CD4-positive, alpha-beta T cell treated with Interleukin-4 for 4 hours (primary cell): ENCODE measurements at regions not wholly inside any gene's neighbourhood (a gene's known extent, or its start where the extent isn't known, plus 50 kb on each side); places are given as distances from the start of the nearest gene placed in this dataset.

Source experiments
- DNase-seq: peaks from one replicate; pipeline ENCODE4 v3.0.0-alpha.2; 2020

DNA sequence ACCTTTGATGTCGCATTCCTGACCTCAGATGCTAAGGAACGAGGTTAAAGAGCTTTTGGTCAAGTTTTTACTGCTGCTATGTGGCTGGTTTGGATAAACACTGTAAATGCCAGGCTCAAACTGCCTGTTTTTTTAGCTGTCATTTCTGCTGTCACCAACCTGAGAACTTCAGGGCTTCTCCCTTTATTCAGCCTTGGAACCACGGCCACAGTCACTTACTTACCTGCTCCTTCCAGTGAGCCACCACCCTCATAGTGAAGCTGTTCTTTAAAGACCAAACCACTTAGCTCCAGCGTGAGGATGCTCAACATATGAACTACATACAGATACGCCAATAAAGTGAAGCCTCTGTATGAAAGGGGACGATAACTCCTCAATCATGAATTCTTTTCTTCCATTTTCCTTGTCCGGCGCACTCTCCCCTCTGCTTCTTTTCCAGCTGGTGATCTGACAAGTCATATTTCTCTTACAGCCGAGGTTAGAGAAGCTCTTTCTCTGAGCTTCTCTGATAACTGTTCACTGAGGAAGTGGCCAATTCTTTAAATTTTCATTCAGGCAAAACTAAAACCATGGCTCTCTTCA lies 152.8 kb upstream of the ANK2 start:
- DNase-seq = no peak

DNA sequence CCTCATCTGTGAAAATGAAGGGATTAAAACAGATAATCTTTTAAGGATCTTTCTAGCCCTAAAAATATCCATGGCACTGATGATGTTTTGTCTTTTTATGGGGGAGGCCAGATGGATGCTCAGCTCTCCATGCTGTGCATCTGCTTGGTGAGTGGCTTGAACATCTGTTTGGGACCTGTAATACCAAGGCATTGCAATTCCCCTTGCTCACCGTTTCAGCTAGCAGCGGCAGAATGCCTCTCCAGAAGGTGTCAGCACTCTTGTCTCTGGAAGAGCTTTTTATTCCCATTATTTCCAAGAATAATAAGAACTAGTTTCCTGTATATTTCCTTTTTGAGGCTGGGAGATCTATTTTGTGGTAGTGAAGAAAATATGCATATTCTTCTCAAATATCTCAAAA lies 151.9 kb upstream of the ANK2 start:
- no peak for DNase-seq

DNA sequence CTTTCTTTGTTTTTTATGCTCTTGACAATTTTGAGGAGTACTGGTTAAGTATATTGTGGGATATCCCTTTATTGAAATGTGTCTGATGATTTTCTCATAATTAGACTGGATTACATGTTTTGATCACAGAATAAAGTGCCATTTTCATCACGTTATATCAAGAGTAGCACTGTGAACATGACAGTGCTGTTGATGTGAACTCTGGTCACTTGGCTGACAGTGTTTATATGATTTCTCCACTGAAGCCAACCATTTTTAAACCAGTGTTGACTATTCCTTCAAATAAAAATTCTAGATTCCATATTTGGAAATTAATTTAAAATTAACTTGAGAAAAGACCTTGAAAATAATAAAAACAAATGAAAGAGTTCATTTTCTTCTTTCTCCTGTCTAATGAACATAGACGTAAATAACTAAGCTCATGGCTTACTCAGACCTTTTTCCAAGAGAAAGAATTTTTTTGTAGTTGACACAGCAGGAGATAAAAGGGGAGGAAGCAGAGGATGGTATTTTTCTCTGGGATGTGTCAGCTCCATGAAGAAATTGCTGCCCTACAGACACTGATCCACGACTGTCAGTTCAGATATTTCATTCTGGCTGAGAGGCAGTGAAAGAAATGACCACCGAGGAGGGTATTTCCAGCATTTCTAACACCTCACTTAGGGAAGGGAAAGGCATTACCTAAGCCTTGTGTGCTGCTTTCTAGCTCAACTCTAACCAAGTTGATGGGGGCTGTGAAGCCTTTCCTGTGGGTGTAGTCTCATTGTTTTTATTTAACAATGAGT lies 150.9 kb upstream of the ANK2 start:
- no peak for DNase-seq

DNA sequence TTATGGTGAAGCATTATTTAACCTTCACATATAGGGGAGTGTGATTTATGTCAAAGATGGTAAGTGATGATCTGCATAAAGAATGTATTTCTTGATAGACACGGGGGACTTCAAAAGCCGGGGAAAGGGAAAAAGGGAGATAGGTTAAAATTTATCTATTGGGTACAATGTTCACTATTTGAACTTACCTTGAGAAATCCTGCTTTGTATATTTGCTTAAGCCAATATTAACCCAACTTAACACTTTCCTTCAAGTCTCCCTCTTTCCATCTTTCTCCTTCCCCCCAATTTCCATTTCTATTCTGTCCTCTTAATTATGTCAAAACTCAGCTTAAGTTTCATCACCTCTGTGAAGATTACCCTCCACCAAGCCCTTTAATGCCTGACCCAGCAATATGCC lies 149.0 kb upstream of the ANK2 start:
- DNase-seq = no peak

DNA sequence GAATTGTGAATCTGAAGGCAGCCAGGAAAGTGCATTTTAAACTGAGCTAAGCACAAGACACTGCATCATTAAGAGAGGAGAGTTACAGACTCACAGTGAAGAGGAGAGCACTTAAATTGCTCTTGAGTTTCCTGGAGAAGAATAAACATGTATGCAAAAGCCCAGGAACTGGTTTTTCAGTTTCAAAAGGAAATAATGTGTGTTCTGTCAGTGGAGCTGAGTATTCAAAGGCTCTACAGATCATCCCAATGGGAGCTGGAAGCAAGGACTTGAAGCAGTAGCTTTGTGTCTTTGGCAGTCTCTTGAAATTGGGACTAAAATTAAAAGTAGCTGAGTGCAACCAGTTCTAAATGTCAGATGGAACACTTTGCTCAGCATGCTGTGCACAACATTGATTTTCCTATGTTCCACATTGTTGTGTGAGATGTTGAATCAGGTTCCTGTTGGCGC lies 147.5 kb upstream of the ANK2 start:
- no peak for DNase-seq

DNA sequence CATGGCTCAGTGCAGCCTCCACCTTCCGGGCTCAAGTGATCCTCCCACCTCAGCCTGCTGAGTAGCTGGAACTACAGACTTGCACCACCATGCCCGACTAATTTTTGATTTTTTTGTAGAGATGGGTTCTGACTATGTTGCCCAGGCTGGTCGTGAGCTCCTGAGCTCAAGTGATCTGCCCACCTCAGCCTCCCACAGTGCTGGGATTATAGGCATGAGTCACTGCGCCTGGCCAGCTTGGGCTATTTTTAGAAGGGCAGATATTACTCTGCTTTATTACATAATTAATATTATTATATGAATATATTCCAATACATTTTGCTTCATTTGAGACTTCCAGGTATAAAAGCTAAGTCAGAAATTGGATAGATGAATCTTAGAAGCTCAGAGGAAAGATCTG lies 143.7 kb upstream of the ANK2 start:
- DNase-seq = no peak

DNA sequence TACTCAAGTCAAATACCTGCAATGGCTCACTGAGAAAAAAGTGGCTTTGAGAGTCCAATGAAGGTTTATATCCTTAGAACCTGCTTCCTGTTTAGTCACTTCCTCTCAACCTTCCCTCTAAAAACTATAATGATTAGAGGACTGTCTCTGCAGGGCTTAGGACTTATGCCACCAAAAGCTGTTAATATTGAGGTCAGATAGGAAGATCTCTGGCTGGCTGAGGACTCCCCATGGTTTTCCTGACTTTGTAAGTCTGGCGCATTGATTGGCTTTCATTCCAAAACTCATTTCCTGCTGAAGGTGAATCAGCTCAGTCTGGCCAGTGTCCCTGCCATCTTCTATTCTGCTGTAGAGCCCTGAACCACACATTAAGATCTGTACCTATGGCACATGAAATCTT lies 140.9 kb upstream of the ANK2 start:
- DNase-seq = no peak

DNA sequence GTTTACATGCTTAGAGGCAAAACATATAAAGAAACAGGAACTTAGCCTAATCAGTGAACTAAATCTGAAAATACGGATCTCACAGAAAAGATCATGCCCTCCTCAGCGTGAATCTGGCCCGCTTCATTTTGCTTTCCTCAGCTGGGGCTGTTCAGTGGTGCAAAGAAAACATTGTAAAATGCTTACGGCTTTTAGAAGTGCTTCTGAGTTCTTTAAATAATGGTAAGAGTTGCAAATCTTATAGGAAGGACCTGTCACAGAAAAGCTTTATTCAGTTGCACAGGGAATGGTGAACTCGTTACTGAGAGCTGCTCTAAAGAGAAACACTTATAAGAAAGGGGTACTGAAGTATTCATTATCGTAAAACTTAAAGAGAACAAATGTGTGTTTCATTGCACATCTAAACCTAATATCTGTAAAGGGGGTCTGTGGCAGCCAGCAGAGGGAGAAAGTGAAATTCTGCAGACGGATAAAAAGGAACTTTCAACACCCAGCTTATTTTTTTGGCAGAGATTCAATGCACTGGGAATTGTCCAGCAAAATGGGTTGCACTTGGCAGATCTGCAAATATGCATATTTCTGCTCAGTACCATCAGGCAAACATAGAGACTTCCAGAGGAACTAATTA lies 139.2 kb upstream of the ANK2 start:
- no peak for DNase-seq

DNA sequence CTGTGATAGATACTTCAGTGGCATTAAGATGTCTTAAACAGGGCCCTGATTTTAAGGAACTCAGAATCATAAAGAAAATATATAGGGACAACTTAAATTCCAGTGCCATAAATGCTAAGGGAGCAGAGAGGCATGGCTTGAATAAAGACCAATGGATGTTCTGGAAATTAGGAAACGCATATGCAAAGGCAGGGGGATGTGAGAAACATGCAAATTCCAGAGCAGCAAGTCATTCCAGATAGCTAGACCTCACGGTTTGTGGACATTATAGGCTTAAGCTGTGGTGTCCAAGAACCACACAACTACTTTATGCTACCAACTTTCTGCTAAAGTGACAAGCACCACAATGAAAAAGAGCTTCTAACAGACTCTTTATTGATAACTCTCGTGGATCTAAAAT lies 132.6 kb upstream of the ANK2 start:
- no peak for DNase-seq

DNA sequence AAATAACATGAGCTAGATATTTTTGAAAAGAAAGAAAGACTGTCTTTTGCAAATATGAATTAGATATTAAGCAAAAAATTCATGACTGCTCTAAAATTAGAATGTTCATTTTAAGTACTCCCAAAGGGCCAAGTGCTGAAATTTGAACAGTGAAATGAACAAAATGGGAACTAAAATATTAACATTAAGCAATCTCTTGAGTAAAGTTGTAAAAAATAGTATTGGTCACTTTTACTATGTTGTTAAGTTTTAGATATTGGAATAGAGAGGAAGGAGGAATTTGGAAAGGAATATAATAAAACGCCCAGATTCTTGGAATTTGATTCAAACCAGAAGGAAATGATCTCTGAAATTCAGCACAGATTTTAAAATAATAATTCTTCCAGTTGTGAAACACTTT lies 125.9 kb upstream of the ANK2 start:
- DNase-seq = no peak

DNA sequence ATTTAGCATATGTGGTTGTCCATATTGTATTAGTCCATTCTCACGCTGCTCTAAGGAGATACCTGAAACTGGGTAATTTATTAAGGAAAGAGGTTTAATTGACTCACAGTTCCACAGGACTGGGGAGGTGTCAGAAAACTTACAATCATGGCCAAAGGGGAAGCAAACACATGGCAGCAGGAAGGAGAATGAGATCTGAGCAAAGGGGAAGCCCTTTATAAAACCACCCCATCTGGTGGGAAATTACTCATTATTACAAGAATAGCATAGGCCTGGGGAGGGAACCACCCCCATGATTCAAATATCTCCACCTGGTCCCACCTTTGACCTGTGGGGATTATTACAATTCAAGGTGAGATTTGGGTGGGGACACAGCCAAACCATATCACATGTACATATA lies 122.6 kb upstream of the ANK2 start:
- DNase-seq = no peak

DNA sequence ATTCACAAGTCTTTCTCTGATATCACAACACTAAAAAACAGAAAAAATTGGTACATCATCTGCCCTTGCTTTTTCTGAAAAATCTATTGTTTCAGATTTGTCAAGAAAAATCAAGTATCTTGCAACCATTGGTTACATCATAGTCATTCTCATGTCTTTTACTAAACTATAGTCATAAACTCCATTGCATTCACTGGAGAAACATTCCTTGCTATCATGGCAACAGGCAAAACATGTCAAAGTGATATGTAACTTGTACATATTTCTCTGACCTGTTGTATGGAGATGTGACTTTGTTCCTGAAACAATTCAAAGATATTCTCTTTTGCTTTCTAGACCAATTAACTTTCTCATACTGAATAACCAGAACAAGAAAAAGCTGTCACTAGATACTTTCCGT lies 121.9 kb upstream of the ANK2 start:
- DNase-seq = no peak

DNA sequence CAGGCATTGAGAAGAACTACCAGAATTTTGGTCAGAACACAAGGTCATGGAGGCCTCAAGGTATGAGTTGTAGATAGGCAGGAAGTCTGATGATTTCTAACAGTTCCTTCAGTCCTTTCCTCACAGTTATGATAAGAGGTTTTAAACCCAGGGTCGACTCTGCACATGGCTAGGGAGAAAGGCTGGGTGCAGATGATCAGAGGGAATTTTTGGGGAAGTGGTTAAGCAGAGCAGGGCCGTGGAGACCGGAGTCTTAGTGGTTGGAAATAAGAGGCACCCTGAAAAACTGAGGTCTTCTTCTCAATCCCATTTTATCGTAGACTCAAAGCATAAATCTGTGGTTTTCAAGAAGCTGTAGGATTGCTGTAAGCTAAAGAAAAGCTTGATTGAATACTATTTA lies 118.5 kb upstream of the ANK2 start:
- no peak for DNase-seq

DNA sequence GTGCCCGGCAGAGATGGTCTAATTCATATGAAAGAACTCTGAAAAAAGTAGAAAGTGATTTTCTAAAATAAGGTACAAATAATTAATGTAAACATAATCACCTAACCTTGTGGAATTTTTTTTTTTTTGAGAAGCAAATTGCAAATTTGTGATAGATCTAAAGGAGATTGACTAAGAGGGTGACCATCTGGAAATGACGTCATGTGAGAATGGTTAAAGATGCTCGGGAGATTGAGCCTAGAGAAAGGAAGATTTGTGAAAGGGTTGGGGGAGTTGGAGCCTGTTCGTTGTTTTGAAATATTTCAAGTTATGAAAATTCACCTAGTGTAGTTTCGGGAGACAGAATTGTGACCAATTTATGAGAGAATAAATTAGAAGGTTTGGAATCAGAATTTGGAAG lies 115.7 kb upstream of the ANK2 start:
- DNase-seq = no peak

DNA sequence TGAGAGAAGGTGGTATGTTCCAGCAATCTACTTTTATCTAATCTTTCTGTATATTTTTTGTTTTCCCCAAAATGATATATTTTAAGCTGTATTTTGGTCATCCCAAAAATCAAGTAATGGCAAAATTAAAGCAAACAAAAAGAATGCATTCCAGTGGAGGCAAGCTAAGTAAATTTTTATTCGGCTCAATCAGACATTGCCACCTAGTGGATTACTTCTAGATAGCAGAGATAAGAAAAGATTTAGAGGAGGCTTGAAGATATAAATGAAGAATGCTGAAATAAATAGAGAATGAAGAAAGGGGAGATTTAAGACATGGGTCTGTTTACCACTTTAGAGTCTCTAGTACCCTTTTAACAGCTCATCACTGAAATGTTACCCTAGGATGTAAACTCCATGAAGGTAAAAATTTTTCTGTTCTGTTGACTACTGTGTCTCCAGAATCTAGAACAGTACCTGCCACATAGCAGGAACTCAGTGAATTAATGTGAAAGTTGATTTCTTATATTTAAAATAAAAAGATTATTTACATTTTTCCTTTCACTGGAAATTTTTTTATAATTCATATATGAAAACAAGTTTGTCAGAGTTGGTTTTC lies 110.9 kb upstream of the ANK2 start:
- no peak for DNase-seq

DNA sequence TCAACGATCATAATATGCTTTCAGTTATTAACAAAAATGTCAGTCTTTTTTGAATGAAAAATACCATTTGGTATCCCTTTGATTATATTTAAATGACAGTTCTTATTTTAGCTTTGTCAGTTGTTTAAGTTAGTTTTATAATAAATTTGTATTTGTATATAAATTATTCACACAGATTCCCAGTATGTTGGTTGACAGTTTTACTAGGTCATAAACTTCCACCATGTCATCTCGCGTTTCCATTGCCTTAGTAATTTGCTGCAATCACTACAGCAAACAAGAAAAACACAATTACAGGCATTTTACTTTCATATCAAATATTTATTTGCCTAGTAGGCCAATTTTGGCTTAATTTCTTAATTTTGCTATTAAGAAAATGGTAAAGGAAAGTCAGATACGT lies 109.6 kb upstream of the ANK2 start:
- DNase-seq = no peak

DNA sequence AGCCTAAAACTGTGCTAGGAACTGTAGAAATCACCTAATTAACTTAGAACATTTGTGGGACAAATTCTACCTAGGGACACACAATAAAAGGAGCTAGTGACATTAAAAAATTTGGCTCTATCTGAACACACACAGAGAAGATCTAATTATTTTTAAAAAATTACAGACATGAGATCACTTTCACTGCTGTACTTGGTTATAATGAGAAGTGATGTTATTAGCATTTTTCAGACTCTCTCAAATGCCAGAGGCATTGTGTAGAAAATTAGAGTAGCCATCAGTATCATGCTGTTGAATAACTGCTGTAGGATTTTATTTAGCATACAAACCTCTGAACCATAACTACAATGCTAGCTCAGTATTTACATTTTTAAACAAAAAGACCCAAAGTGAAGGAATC lies 109.1 kb upstream of the ANK2 start:
- DNase-seq = no peak

DNA sequence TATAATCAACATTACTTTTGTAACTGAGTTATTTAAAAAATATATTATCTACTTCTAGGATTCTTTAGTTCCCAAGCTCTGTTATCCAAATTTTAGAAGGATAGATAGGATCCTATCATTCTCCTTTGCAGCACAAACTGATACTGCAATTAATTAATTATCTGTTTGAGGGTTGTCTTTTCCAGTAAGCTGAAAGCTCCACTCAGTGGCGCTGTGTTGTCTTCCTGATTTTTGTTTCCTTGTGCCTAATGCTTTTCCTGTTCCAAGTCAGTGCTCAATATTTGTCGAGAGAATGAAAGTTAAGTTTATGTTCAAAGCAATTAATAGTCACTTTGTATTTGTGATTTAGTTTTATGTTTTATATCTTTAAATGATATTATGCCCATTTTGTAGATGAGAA lies 107.4 kb upstream of the ANK2 start:
- no peak for DNase-seq

DNA sequence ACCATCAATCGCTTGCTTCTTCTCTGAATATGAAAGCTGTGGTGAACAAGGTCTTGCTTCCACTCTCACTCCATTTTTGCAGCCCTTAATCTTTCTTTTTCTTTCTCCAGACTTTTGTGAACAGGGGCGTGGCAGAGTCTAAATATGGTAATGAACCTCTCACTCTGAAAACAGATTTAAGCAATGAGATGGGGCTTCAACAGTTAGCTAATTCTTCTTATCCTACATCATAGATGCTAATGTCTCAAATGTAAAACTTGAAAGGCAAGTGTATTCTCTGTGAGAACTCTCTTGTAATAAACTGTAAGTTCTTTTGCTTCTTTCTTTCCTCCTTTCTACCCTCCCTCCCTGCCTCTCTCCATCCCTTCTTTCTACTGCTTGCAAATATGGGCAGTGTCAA lies 106.5 kb upstream of the ANK2 start:
- no peak for DNase-seq

DNA sequence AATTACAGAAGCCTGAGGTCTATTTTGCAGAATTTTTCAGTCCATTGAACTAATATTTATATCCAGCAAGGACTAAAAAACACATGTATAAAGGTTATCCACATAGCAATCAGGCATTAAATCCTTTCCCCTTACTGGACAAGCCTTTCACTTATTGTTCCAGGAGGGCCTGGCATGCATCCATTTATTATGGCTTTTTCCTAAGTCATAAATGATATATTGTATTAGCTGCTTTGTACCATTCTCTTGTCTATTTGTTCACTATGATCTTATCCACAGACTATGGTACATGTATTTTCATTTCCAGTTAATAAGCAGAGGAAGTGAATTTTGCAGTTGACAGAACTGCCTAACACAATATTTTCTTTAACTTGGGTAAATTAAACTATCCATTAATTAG lies 105.4 kb upstream of the ANK2 start:
- no peak for DNase-seq

DNA sequence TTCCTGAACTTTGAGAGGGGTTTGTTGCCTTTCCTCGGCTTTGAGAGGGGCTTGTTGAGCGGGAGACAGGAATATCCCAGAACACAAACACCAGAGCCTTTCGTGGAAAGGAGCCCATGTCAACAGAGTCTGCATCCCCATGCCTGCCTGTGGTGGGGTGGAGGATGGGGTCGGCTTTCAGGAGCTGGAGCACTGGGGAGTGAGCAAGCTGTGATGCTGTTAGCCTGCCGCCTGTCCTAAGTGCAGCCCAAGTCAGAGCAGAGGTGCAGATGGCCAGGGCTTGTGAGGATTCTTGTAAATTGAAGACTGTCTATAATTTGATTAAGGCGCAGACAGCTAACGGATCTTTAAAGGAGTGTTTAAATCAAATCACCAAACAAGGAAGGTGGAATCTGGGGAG lies 103.3 kb upstream of the ANK2 start:
- no peak for DNase-seq

DNA sequence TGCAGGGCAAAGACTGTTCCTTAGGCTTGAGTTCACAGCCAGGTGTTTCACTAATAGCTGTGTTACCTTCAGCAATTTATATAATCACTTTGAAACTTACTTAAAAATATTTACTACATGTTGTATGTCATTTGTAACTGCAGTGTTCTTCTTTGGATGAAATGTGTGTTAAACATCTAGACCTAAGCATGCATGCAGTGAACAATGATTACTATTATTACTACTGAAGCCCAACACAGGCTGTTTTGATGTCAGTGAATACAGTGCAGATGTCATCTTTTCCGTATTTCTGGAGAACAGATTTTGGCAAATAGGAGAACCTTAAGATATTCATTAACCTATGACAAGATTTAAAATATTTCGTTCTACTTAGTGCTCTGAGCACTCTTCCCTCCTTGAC lies 101.8 kb upstream of the ANK2 start:
- DNase-seq = no peak

DNA sequence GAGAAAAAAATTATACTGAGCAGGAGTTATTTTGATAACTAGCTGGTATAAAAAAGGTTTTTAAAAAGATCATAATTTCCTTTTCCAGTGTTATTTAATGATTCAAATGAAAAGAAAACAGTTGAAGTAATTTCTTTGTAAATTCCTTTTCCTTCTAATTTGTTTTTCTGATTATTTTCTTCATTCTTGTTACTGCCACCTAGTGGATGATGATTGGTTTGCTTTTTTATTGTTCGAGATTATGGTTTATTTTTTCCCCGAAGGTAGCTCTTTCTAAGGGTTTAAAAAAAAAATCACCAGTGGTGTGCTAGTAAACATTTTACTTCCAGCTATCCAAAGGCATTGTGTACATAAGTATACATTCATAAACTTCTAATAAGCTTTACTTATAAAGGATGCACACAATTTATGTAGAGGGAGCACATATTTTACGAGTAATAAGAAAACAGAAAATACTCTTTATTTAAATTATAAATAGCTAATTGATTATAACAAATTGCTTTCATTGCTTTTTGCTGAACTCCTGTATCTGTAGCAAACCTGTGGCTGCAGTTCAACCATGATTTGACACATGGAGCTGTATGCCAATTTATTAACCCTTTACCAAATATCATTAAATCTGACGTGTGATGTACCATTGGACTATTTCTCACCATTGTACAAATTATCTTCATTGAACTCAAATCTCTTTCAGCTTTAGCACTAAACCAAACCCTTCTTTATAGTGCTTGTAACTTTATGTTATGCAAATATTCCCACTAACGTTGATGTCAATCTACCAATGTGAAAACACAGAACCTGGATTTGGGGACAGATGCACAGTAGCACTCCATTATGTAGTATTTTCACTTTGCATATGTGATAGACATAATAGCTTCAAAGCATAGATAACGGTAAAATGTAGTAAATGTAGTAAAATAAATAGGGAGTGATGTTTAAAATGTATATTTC lies 97.8 kb upstream of the ANK2 start:
- DNase-seq = peak; percentile 15
